HG02642 (cell line): ENCODE measurements at regions not wholly inside any gene's neighbourhood (a gene's known extent, or its start where the extent isn't known, plus 50 kb on each side); places are given as distances from the start of the nearest gene placed in this dataset.

Source experiments
- ATAC-seq: cut with Tn5 transposase; IDR thresholded peaks from one replicate; pipeline ENCODE4 v1.9.1; 2021; ENCODE audit warnings: mild to moderate bottlenecking; ENCODE audit not compliant: unreplicated experiment, poor library complexity

DNA sequence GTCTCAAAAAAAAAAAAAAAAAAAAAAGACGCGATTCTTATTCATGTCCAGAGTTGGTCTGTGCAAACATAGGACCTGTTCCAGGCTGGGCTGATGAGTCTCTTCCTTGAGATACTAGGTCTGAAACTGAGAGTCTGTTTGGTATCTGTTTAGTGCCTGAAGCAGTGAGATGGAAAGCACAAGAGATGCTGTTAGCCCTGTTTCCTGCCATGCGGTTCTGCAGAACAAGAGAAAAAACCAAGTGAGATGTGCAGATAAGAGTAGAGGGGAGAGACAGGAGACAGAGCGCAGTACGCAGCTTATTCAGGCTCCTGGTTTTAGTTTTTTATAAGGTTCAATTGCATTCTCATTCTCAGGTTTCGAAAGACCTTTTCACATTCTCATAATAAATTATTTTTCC lies 85.8 kb upstream of the PRKCQ start:
- no peak for ATAC-seq

DNA sequence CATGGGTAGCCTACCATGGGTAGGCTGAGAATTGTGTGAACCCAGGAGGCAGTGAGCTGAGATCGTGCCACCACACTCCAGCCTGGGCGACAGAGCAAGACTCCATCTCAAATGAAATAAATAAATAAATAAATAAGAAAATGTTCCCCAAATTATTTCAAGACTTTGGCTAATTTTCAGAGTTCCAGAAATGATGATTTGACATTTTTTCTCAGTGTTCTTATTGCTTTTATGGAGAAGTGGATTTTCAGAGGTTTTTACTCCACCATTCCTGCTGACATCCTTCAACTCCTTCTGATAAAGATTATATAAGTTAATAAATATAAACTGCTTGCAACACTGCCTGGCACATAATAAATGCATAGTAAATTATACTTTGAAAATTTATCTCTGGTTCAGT lies 80.4 kb upstream of the PRKCQ start:
- no peak for ATAC-seq

DNA sequence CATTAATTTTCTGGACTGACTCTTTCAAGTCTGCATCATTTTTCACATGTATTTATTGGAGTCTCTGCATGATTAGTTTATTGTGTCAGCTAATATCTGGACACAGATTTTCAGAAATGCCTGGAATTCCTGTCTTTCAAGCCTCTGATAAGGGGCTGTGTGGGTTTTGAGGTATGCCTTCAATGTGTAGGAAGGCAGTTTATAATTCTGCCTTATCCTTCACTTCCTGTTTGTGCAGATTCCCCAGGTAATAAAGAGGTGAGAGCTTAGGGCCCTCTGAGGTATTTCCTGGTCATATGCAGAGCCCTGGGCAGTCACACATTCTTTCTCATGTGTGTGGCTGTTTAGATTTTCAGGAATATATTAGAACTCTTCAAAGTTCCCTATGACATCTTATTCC lies 79.4 kb upstream of the PRKCQ start:
- no peak for ATAC-seq

DNA sequence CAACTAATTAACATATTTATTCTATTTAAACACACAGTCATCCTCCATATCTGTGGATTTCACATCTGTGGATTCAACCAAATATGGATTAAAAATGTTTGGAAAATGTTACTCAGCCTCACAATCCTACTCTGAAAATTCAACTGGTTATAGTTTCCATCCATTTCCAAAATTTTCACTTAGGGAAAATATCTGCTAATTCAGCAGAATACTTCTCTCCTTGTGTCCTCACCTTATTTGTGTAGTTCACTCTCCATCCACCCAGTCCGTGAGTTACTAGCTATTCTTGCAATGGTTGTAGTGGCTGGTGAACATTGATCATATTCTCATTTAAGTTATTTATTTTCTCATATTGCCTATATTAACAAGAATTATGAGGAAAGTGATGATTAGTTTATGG lies 77.6 kb upstream of the PRKCQ start:
- ATAC-seq, result no peak

DNA sequence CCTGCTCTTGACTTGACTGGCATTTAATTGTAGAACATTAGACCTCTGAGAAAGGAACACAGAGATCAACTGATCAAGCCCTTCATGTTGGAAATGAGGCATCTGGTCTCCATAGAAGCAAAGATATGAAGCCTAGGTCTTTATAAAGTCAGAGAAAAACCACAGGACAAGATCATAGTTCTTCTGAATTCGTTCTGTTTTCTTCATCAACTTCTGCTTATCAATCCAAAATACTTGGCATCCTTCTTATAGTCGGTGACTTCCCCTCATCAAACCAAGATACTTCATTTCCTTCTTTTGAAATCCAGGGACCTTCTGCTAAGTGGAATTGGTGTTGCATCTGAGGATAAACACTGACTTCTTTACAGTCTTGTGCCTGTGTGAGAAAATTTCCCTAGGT lies 77.1 kb upstream of the PRKCQ start:
- ATAC-seq, result no peak

DNA sequence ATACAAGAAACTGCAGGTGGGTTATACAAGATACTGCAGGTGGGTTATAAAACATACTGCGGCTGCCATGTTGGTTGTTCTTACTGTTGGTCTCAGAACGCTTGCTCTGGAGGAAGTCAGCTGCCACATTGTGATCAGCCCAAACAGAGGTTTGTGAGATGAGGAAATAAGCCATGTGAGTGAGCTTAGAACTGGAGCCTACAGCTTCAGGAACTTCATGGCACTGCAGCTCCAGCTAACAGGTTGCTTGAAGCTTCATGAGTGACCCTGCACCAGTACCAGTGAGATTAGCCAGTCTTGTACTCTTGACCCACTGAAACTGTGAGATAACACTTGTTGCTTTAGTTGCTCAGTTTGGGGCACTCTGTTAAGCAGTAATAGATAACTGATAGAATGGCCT lies 74.5 kb upstream of the PRKCQ start:
- no peak for ATAC-seq

DNA sequence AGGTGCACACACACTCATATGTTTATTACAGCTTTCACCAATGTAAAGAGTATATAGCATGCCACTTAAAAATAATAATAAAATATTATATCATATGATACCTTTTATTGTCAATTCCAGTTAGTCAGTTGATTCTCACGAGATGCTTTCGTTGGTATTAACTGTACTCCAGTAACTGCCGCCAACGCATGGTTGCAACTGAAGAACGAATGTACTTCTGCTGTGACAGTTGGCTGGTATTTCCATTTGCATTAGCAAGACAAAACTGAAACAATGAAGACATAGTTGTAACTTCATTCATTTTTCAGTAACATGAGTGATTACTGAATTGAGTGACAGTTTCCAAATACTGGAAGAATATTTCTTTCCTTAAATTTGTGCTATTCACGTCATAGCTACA lies 70.5 kb upstream of the PRKCQ start:
- no peak for ATAC-seq

DNA sequence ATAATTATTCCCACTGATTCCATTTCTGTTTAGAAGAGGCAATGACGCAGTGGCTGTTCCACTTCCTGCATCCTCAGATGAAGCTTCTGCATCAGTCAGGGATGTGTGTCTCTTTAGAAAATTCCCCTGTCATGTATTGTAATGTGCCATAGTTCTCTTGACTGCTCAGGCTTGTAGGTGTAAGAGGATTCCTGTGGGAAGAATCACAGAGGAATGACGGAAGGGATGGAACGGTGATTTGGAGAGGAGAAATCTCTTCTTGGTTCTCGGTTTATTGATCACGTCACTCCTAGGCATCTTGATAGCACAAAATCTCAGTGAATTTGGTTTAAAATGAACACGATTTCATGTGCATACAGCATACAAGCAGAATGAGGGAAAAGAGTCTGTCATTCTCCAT lies 69.8 kb upstream of the PRKCQ start:
- ATAC-seq, result no peak

DNA sequence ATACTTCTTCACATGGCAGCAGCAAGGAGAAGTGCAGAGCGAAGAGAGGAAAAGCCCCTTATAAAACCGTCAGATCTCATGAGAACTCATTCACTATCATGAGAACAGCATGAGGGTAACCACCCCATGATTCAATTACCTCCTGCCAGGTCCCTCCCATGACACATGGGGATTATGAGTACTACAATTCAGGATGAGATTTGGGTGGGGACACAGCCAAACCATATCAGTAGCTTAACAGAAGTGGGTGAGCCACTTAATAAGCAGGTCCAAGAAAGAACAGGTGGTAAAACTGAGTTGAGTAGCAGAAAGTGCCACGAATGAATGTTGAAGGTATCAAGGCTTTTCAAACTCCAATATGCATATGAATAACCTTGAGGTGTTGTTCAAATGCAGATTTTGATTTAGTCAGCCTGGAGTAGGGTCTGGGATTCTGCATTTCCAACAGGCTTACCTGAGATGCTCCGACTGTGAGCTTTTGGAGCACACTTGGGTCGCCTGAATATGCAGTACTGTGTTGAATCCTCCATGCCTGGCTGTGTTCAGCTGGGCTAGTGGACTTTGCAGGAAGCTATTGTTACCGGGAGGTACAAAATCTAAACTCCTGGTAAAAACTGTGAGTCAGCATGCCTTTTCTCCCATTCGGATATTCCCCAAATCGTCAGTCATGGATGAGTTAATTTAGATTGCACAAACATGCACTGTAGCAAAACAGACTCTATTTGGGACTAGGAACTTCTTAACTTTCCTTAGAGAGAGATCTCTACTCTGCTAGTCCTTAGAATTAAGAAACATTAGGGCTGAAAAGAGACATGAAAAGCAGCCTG lies 69.0 kb upstream of the PRKCQ start:
- no peak for ATAC-seq

DNA sequence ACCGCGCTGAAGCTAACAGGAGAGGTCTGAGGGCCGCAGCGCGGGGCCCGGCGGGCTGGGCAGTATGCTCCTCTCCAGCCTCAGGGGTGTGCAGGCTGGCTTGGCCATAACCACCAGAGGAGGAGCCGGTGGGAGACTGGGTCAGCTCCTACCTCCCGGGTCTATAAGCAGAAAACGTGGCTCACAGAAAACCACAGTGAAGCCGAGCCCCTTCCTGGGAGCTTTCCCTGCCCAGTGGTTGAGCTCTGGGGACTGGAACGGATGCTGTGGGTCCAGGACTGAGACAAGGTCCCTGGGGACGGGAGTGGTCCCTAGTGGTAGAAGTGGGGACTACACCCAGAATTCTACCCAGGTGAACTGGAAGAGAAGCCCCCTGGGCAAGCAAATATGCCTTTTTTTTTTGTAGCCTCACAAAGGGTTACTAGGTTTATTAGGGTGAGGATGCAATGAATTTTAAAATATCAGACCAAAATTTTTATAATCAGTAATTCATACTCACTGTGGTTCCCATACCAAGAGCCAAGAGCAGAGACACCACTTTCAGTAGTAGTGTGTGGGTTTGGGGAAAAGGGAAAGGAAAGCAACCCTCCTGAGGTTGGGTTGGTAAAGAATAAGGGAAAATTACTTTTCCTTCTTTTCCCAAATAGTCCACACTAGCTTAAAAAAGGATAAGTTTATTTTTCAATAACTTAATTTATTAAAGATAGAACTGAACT lies 67.9 kb upstream of the PRKCQ start:
- ATAC-seq, result peak; percentile 82

DNA sequence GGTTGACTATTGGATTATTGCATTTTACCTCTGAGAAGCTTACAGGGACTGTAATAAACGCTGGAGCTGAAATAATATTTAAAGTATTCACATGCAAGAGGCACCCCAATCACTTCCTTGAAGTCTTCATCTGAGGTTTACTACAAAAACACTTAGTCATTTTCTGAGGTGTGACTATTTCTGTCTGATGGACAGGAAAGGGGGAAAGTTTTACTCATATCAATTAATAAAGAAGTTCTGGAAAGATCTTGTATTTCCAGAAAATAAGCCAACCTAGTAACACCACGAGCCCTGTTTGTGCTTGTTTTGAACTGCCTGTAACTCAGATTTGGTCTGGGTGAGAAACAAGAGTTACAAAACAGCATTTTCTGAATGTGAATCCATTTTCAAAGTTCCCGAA lies 63.9 kb upstream of the PRKCQ start:
- no peak for ATAC-seq

DNA sequence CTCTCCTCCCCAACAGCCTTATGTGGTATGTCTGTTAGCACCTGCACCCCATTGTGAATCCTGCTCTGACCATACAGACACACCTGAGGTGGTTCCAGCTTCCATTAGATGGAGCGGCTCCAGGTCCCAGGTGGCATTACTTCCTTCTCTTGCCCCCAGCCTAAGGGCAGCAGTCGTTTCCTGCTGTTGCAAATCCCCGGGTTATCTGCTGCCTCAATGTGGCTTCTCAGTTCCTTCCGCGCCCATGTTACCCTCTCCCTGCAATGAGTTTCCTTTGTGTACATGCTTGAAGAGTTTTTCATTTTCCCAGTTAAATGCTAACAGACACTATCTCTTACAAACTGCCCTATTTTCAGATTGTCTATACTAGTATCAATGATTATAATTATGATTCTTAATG lies 62.8 kb upstream of the PRKCQ start:
- ATAC-seq, result no peak

DNA sequence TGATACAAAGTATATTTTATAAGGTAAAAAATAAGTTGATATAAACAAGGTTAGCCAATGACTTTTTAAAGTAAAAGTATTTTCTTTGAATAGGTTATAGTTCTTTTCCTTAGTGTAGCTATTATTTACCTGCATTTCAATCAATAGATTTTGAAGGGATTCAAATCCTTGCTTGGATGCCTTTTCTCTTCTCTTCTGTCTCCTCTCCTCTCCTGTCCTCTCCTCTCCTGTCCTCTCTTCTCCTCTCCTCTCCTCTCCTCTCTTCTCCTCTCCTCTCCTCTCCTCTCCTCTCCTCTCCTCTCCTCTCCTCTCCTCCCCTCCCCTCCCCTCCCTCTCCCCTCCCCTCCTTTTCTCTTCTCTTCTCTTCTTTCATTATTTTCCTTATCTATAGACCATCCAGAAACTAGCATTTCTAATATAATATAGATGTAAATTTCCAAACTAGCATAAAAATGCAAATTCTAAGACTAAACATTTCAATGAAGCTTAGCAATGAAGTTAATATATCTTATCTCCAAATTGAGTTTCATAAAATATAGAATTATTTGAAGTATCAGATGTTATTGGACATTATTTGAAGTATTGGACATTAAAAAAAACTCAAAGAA lies 60.5 kb upstream of the PRKCQ start:
- no peak for ATAC-seq

DNA sequence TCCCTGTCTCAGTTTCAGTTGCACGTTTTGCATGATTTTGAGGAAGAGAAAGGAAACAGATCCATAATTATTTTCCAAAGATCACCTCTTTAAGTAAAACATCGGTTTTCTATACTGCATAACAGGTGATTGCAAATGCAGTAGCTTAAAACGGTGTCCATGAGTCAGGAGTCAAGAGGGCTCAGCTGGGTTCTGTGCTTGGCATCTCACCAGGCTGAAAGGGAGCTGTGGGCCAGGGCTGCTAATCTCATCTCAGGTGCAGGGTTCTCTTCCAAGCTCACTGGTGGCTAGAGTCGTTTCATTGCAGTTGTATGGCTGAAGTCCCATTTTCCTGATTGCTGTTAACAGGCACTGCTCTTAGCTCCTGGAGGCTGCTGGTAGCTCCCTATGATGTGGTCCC lies 57.0 kb upstream of the PRKCQ start:
- no peak for ATAC-seq

DNA sequence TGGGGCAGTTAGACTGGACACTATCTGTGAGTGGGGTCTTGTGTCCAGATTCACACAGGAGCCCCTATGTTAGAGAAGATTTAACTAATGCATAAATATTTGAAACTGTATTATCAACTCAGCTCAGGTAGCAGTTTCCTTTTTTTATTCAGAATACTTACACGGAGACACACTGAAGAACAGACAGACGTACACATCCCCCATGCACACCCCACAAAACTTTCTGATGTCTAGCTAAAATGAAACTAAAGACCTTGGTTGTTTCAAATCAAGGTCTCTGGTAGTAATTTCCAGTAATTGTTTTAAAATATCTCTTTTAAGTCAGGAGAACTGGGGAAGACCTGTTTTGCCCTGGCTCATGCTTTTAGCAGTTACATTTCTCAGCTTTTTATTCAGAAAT lies 55.7 kb upstream of the PRKCQ start:
- no peak for ATAC-seq
